Loucy (cell line): ENCODE measurements at regions not wholly inside any gene's neighbourhood (a gene's known extent, or its start where the extent isn't known, plus 50 kb on each side); places are given as distances from the start of the nearest gene placed in this dataset.

ENCODE experiments used
- H2AFZ ChIP-seq: fragments of 200-600 bp; sonication (generic); 2 replicates; pipeline ENCODE4 v1.6.0; 2016; ENCODE audit warnings: antibody characterized with exemption, mild to moderate bottlenecking, low read length, moderate library complexity
- H3F3A ChIP-seq: fragments of 200-600 bp; 2 replicates; pipeline ENCODE4 v1.6.0; 2016; ENCODE audit warnings: antibody characterized with exemption, low read depth, mild to moderate bottlenecking
- H3K27me3 ChIP-seq: fragments of 200-600 bp; sonication (generic); 2 replicates; pipeline ENCODE4 v1.6.1; 2014; ENCODE audit warnings: low read length, mild to moderate bottlenecking; ENCODE audit not compliant: insufficient read depth, poor library complexity, severe bottlenecking
- H3K36me3 ChIP-seq: fragments of 200-600 bp; sonication (generic); 2 replicates; pipeline ENCODE4 v1.6.1; 2016; ENCODE audit warnings: low read length; ENCODE audit not compliant: insufficient read depth
- H3K4me1 ChIP-seq: fragments of 200-600 bp; sonication (generic); 2 replicates; pipeline ENCODE4 v1.5.1; 2014; ENCODE audit warnings: low read length, mild to moderate bottlenecking; ENCODE audit not compliant: insufficient read depth, poor library complexity, severe bottlenecking
- H3K4me2 ChIP-seq: fragments of 200-600 bp; sonication (generic); 2 replicates; pipeline ENCODE4 v1.6.0; 2014; ENCODE audit warnings: antibody characterized with exemption, low read length, low read depth, mild to moderate bottlenecking; ENCODE audit not compliant: poor library complexity, severe bottlenecking
- H3K4me3 ChIP-seq: fragments of 200-600 bp; sonication (generic); 2 replicates; pipeline ENCODE4 v1.5.1; 2014; ENCODE audit warnings: low read length, mild to moderate bottlenecking, mixed read lengths; ENCODE audit not compliant: poor library complexity, severe bottlenecking
- H3K79me2 ChIP-seq: fragments of 200-600 bp; sonication (generic); 2 replicates; pipeline ENCODE4 v1.6.1; 2014; ENCODE audit warnings: low read length; ENCODE audit not compliant: insufficient read depth
- H3K9ac ChIP-seq: fragments of 200-600 bp; sonication (generic); 2 replicates; pipeline ENCODE4 v1.6.0; 2014; ENCODE audit warnings: mild to moderate bottlenecking, low read depth, low read length, moderate library complexity; ENCODE audit not compliant: poor library complexity, severe bottlenecking
- H3K9me2 ChIP-seq: fragments of 200-600 bp; sonication (generic); replicated peaks from 2 replicates; pipeline ENCODE4 v1.6.1; 2016; ENCODE audit warnings: low read depth, low read length, mixed read lengths
- H3K9me3 ChIP-seq: fragments of 200-600 bp; sonication (generic); 2 replicates; pipeline ENCODE4 v1.6.1; 2014; ENCODE audit warnings: mild to moderate bottlenecking, antibody characterized with exemption, low read length, low read depth; ENCODE audit not compliant: insufficient read depth
- H4K20me1 ChIP-seq: fragments of 200-600 bp; sonication (generic); 2 replicates; pipeline ENCODE4 v1.6.0; 2014; ENCODE audit warnings: antibody characterized with exemption, low read length, mild to moderate bottlenecking; ENCODE audit not compliant: insufficient read depth, poor library complexity, severe bottlenecking
- CTCF ChIP-seq: fragments of 200-600 bp; sonication (generic); conservative IDR thresholded peaks from 2 replicates; pipeline ENCODE4 v1.5.1; 2014; ENCODE audit warnings: mild to moderate bottlenecking, antibody characterized with exemption, low read length
- EZH2phosphoT487 ChIP-seq: fragments of 200-600 bp; IDR thresholded peaks from 2 replicates; pipeline ENCODE4 v1.6.1; 2018; ENCODE audit warnings: antibody characterized with exemption, mild to moderate bottlenecking, moderate library complexity, borderline replicate concordance

DNA sequence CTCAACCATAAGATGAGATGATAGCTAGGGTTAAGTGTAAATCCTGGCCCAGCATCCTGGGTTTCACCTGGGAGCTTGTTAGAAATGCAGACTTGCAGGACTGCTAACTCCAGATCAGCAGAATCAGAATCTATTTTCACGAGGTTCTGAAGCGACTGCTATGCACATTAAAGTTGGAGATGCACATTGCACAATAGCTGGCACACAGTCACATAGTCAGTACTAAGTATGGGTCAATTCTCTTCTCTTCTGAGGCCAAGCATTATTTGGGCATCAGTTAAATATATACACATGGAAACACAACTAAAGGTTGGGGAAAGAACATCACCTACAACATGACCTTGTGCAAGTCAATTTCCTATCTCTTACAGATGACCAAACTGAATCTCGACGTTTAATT, 155.1 kb upstream of the FGF13 start:
- no peak for TF ChIP-seq EZH2phosphoT487
- no peak for TF ChIP-seq CTCF
- Histone ChIP-seq H3K4me3 (no peak overlapping the region), H3K9me3 (no peaks in the 10 kb centered on the region), H3K9ac (no peak overlapping the region), H3K79me2 (no peaks in the 10 kb centered on the region), H4K20me1 (no peaks in the 10 kb centered on the region), H3K27me3 (no peaks in the 10 kb centered on the region), H2AFZ (no peak overlapping the region), H3K9me2 (no peaks in the 10 kb centered on the region), H3K4me1 (no peaks in the 10 kb centered on the region), H3K4me2 (no peak overlapping the region), H3K36me3 (no peaks in the 10 kb centered on the region), H3F3A (no peaks in the 10 kb centered on the region)

GRCh38 chrX:138865093-138865649, 153.7 kb upstream of the FGF13 start:
- no peaks in the 10 kb centered on the region for H3K9me2 ChIP-seq
- no peak for TF ChIP-seq EZH2phosphoT487
- TF ChIP-seq CTCF, result no peak

DNA sequence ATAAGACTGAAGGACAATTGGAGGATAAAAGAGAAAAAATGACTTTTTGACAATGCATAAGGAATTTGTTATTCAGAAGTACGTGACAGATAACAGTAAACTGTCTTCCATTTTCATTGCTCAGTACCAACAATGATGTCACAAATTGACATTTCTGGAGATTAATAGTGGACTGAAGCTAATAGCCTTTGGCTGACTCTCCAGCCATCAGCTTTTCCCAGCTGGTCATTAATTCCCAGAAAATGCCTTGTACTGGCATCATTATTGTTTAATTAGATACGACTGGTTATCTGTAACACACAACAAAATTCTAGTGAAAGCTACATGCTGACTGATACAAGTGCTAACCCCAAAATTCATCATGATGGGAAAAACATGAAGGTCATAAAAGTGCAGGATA, 147.9 kb upstream of the FGF13 start:
- TF ChIP-seq CTCF (no peak), EZH2phosphoT487 (no peak)
- Histone ChIP-seq H3K79me2 (no peaks in the 10 kb centered on the region), H3K9me3 (no peaks in the 10 kb centered on the region), H3K4me2 (no peak overlapping the region), H3K9me2 (no peaks in the 10 kb centered on the region), H3K9ac (no peak overlapping the region), H4K20me1 (no peaks in the 10 kb centered on the region), H3K4me1 (no peaks in the 10 kb centered on the region), H3K36me3 (no peaks in the 10 kb centered on the region), H3K27me3 (no peaks in the 10 kb centered on the region), H2AFZ (no peak overlapping the region), H3K4me3 (no peak overlapping the region), H3F3A (no peaks in the 10 kb centered on the region)

More at GRCh38 chrX:138865093-138865649, 153.7 kb upstream of the FGF13 start:
- Histone ChIP-seq H3K79me2 (no peaks in the 10 kb centered on the region), H3K4me1 (no peaks in the 10 kb centered on the region), H4K20me1 (no peaks in the 10 kb centered on the region), H3K4me3 (no peak overlapping the region), H2AFZ (no peak overlapping the region), H3K36me3 (no peaks in the 10 kb centered on the region), H3K9me3 (no peaks in the 10 kb centered on the region), H3K27me3 (no peaks in the 10 kb centered on the region), H3K4me2 (no peak overlapping the region), H3K9ac (no peak overlapping the region), H3F3A (no peaks in the 10 kb centered on the region)
